H1 (cell line): ENCODE measurements at regions not wholly inside any gene's neighbourhood (a gene's known extent, or its start where the extent isn't known, plus 50 kb on each side); places are given as distances from the start of the nearest gene placed in this dataset.

ENCODE experiments used
- CTCF ChIA-PET: fragments of 300-600 bp; sonication (Branson Sonifier 250); formaldehyde crosslinking; loops from one replicate; lab custom pipeline; 2021; ENCODE audit not compliant: partially characterized antibody; lab: Charles Lee
- POLR2A ChIA-PET: fragments of 300-600 bp; sonication (Branson Sonifier 250); formaldehyde crosslinking; loops from one replicate; lab custom pipeline; 2021; ENCODE audit warnings: inconsistent platforms; ENCODE audit not compliant: partially characterized antibody; lab: Charles Lee
- DNase-seq, 2 experiments: peaks; one replicate each; pipeline versions ENCODE4 v3.0.0 to v3.0.0-alpha.2; 2010 to 2022; ENCODE audit warnings: low spot score in 2 of 2, low read depth in 1 of 2, mixed read lengths in 1 of 2
- FAIRE-seq: peaks from 2 replicates; lab custom pipeline; 2011; peaks lifted over from hg19 to GRCh38; lab: Jason Lieb, UNC
- H2AFZ ChIP-seq: 2 replicates; pipeline ENCODE4 v1.8.1; 2012; ENCODE audit warnings: low read length, inconsistent platforms
- H2AK5ac ChIP-seq: 2 replicates; pipeline ENCODE4 v1.6.1; 2013; ENCODE audit warnings: low read depth, low read length
- H2BK120ac ChIP-seq: replicated peaks from 2 replicates; pipeline ENCODE3; 2013; ENCODE audit warnings: low read depth, low read length, inconsistent platforms
- H2BK12ac ChIP-seq: 2 replicates; pipeline ENCODE4 v1.6.1; 2013; ENCODE audit warnings: low read depth, low read length
- H2BK15ac ChIP-seq: 2 replicates; pipeline ENCODE4 v1.6.1; 2013; ENCODE audit warnings: low read length
- H2BK20ac ChIP-seq: 2 replicates; pipeline ENCODE4 v1.6.1; 2013; ENCODE audit warnings: low read length
- H2BK5ac ChIP-seq: 2 replicates; pipeline ENCODE4 v1.6.1; 2013; ENCODE audit warnings: low read depth, low read length
- H3K14ac ChIP-seq: 2 replicates; pipeline ENCODE4 v1.6.1; 2013; ENCODE audit warnings: inconsistent platforms; ENCODE audit not compliant: insufficient read length
- H3K18ac ChIP-seq: 2 replicates; pipeline ENCODE4 v1.6.1; 2013; ENCODE audit warnings: low read length; ENCODE audit errors: extremely low read depth
- H3K23ac ChIP-seq: 2 replicates; pipeline ENCODE4 v1.6.1; 2013; ENCODE audit warnings: inconsistent platforms; ENCODE audit not compliant: insufficient read length
- H3K23me2 ChIP-seq: 2 replicates; pipeline ENCODE4 v1.6.1; 2013; ENCODE audit warnings: low read depth, low read length
- H3K27ac ChIP-seq: 2 replicates; pipeline ENCODE4 v1.6.1; 2011; ENCODE audit warnings: low read depth, low read length, inconsistent platforms
- H3K27me3 ChIP-seq, 4 experiments: replicated peaks in 1 of 4; 1 replicate in 1 of 4; 2 replicates in 3 of 4; pipeline versions ENCODE4 v1.6.1 to v1.8.1; 2011 to 2013; ENCODE audit warnings: low read length in 3 of 4, mild to moderate bottlenecking in 3 of 4, inconsistent platforms in 2 of 4, mixed read lengths in 2 of 4, moderate library complexity in 1 of 4; ENCODE audit not compliant: control insufficient read depth in 3 of 4, insufficient read depth in 3 of 4; ENCODE audit errors: extremely low read depth in 1 of 4
- H3K36me3 ChIP-seq, 4 experiments: 2 replicates each; pipeline versions ENCODE4 v1.6.1 to v1.8.1; 2011 to 2013; ENCODE audit warnings: mild to moderate bottlenecking in 4 of 4, low read length in 3 of 4, moderate library complexity in 2 of 4, control low read depth in 1 of 4, inconsistent platforms in 1 of 4; ENCODE audit not compliant: insufficient read depth in 4 of 4, control insufficient read depth in 2 of 4
- H3K4ac ChIP-seq: replicated peaks from 2 replicates; pipeline ENCODE3; 2013; ENCODE audit warnings: low read length, low read depth, mixed read lengths, inconsistent platforms; ENCODE audit not compliant: insufficient read length
- H3K4me1 ChIP-seq, 4 experiments: replicated peaks in 1 of 4; 1 replicate in 1 of 4; 2 replicates in 3 of 4; pipeline versions ENCODE4 v1.6.1 to v1.8.1; 2011 to 2013; ENCODE audit warnings: low read length in 3 of 4, inconsistent platforms in 2 of 4, mixed read lengths in 1 of 4; ENCODE audit not compliant: insufficient read depth in 4 of 4, control insufficient read depth in 3 of 4
- H3K4me2 ChIP-seq, 2 experiments: 2 replicates each; pipeline versions ENCODE4 v1.6.1 to v1.8.1; 2011 to 2013; ENCODE audit warnings: low read depth in 2 of 2, low read length in 2 of 2, control low read depth in 1 of 2, inconsistent platforms in 1 of 2, mild to moderate bottlenecking in 1 of 2; ENCODE audit not compliant: insufficient read depth in 1 of 2
- H3K4me3 ChIP-seq, 4 experiments: fragments of 200-600, 300-600 bp in 1 of 4; sonication (generic), shearing (Covaris generic), sonication (Bioruptor Twin) in 1 of 4; 2 replicates each; pipeline versions ENCODE4 v1.5.1 to v1.8.1; 2011 to 2016; ENCODE audit warnings: low read length in 4 of 4, low read depth in 3 of 4, control low read depth in 2 of 4, inconsistent platforms in 2 of 4, mild to moderate bottlenecking in 2 of 4, mixed read lengths in 1 of 4, moderate library complexity in 1 of 4; ENCODE audit not compliant: insufficient read depth in 2 of 4; ENCODE audit errors: extremely low read depth in 1 of 4
- H3K56ac ChIP-seq: replicated peaks from 2 replicates; pipeline ENCODE3; 2013; ENCODE audit warnings: low read depth, mild to moderate bottlenecking, mixed read lengths, low read length, inconsistent platforms; ENCODE audit not compliant: insufficient read length
- H3K79me1 ChIP-seq: 2 replicates; pipeline ENCODE4 v1.6.1; 2013; ENCODE audit warnings: low read depth, low read length, control low read depth
- H3K79me2 ChIP-seq, 2 experiments: 2 replicates each; pipeline versions ENCODE4 v1.6.1 to v1.8.1; 2012 to 2013; ENCODE audit warnings: low read length in 2 of 2, mild to moderate bottlenecking in 2 of 2, inconsistent platforms in 1 of 2; ENCODE audit not compliant: insufficient read depth in 2 of 2, control insufficient read depth in 1 of 2
- H3K9ac ChIP-seq, 4 experiments: replicated peaks in 1 of 4; 1 replicate in 1 of 4; 2 replicates in 3 of 4; pipeline versions ENCODE4 v1.6.1 to v1.8.1; 2011 to 2013; ENCODE audit warnings: low read depth in 3 of 4, low read length in 3 of 4, control low read depth in 2 of 4, mild to moderate bottlenecking in 2 of 4, moderate library complexity in 2 of 4, inconsistent platforms in 1 of 4; ENCODE audit errors: extremely low read depth in 1 of 4
- H3K9me3 ChIP-seq, 2 experiments: 2 replicates each; pipeline versions ENCODE4 v1.6.1 to v1.8.1; 2012 to 2013; ENCODE audit warnings: mild to moderate bottlenecking in 2 of 2, moderate library complexity in 2 of 2, control low read depth in 1 of 2, inconsistent platforms in 1 of 2, low read depth in 1 of 2, low read length in 1 of 2, mixed read lengths in 1 of 2; ENCODE audit not compliant: insufficient read depth in 2 of 2
- H4K20me1 ChIP-seq, 2 experiments: replicated peaks in 1 of 2; 2 replicates each; pipeline versions ENCODE3 to v1.8.1; 2011 to 2013; ENCODE audit warnings: inconsistent platforms in 2 of 2, low read length in 2 of 2, mild to moderate bottlenecking in 1 of 2; ENCODE audit not compliant: insufficient read depth in 2 of 2, control insufficient read depth in 1 of 2
- H4K5ac ChIP-seq: 2 replicates; pipeline ENCODE4 v1.6.1; 2013; ENCODE audit warnings: low read length, low read depth, mixed read lengths, inconsistent platforms; ENCODE audit not compliant: insufficient read length
- H4K8ac ChIP-seq: 2 replicates; pipeline ENCODE4 v1.8.0; 2013; ENCODE audit warnings: mild to moderate bottlenecking, moderate library complexity, low read length, inconsistent platforms; ENCODE audit not compliant: insufficient read depth; ENCODE audit errors: extremely low read depth
- H4K91ac ChIP-seq: replicated peaks from 2 replicates; pipeline ENCODE3; 2013; ENCODE audit warnings: low read length, mixed read lengths, inconsistent platforms; ENCODE audit not compliant: insufficient read length
- ASH2L ChIP-seq: fragments of 200-600, 300-600 bp; sonication (generic); IDR thresholded peaks from one replicate; pipeline ENCODE4 v1.7.1; 2017; ENCODE audit warnings: low read length
- GABPA ChIP-seq: IDR thresholded peaks from 2 replicates; pipeline ENCODE4 v1.6.1; 2011; ENCODE audit warnings: mild to moderate bottlenecking, low read length, moderate library complexity, borderline replicate concordance; ENCODE audit not compliant: insufficient read depth
- GTF2F1 ChIP-seq: IDR thresholded peaks from 2 replicates; pipeline ENCODE4 v1.6.1; 2012; ENCODE audit warnings: low read depth, low read length, improper control_type of control experiment, borderline replicate concordance
- HDAC6 ChIP-seq: IDR thresholded peaks from one replicate; pipeline ENCODE4 v1.7.1; 2012; ENCODE audit warnings: low read depth, mild to moderate bottlenecking, inconsistent platforms, low read length, moderate library complexity
- NRF1 ChIP-seq: IDR thresholded peaks from 2 replicates; pipeline ENCODE4 v1.6.1; 2011; ENCODE audit warnings: mild to moderate bottlenecking, low read depth, low read length, improper control_type of control experiment
- PHF8 ChIP-seq: fragments of 200-600 bp; sonication (generic); conservative IDR thresholded peaks from 2 replicates; pipeline ENCODE4 v1.7.1; 2012; ENCODE audit warnings: low read depth, mild to moderate bottlenecking, inconsistent platforms, low read length, moderate library complexity
- POLR2A ChIP-seq, 2 experiments: IDR thresholded peaks; 1 replicate in 1 of 2; 2 replicates in 1 of 2; pipeline ENCODE4 v1.6.1; 2011; ENCODE audit warnings: low read depth in 2 of 2, low read length in 2 of 2, mild to moderate bottlenecking in 2 of 2; ENCODE audit errors: control extremely low read depth in 1 of 2
- POU5F1 ChIP-seq: IDR thresholded peaks from 2 replicates; pipeline ENCODE4 v1.6.1; 2011; ENCODE audit warnings: low read depth, mild to moderate bottlenecking, low read length, moderate library complexity
- RBBP5 ChIP-seq: IDR thresholded peaks from 2 replicates; pipeline ENCODE4 v1.7.1; 2012; ENCODE audit warnings: low read depth, mild to moderate bottlenecking, inconsistent platforms, low read length, moderate library complexity, borderline replicate concordance
- SIN3A ChIP-seq, 2 experiments: IDR thresholded peaks in 1 of 2; conservative IDR thresholded peaks in 1 of 2; 2 replicates each; pipeline ENCODE4 v1.6.1; 2011 to 2012; ENCODE audit warnings: low read length in 2 of 2, improper control_type of control experiment in 1 of 2, low read depth in 1 of 2, mild to moderate bottlenecking in 1 of 2
- SIRT6 ChIP-seq: IDR thresholded peaks from one replicate; pipeline ENCODE4 v1.7.1; 2012; ENCODE audit warnings: low read length, inconsistent platforms
- SP2 ChIP-seq: IDR thresholded peaks from 2 replicates; pipeline ENCODE4 v1.6.1; 2012; ENCODE audit warnings: mild to moderate bottlenecking, low read length, inconsistent platforms
- SUZ12 ChIP-seq: fragments of 200-600 bp; sonication (generic); IDR thresholded peaks from 2 replicates; pipeline ENCODE4 v1.6.1; 2012; ENCODE audit warnings: mild to moderate bottlenecking, inconsistent platforms, low read length, moderate library complexity, mixed read lengths
- ZNF274 ChIP-seq: IDR thresholded peaks from 2 replicates; pipeline ENCODE4 v1.7.0; 2012; ENCODE audit warnings: low read length, borderline replicate concordance; ENCODE audit errors: extremely low read depth
- WGBS, 2 experiments: shearing (Covaris generic) in 1 of 2; methylation state at CpG; one replicate each; pipeline versions ENCODE4 v1.1.6 to v1.1.7; 2013 to 2015; ENCODE audit warnings: low lambda C conversion rate in 2 of 2, mixed read lengths in 2 of 2, inconsistent platforms in 1 of 2, low coverage in 1 of 2, missing lambda C conversion rate in 1 of 2; ENCODE audit not compliant: insufficient replicate concordance in 2 of 2, insufficient coverage in 1 of 2, insufficient read length in 1 of 2; ENCODE audit errors: extremely low coverage in 1 of 2, missing lambda C conversion rate in 1 of 2; 5-methylcytosine and 5-hydroxymethylcytosine counted together

- no peaks in the 10 kb centered on the region for H3K27me3 ChIP-seq
- H2AK5ac ChIP-seq: no peak overlapping the region
- H3K9ac ChIP-seq: no peak overlapping the region
- H4K20me1 ChIP-seq: no peaks in the 10 kb centered on the region
- H3K36me3 ChIP-seq: no peaks in the 10 kb centered on the region
- no peaks in the 10 kb centered on the region for H3K9me3 ChIP-seq
- H3K79me1 ChIP-seq: no peaks in the 10 kb centered on the region
- H3K56ac ChIP-seq: no peak overlapping the region
- H2AFZ ChIP-seq: no peak overlapping the region
- H4K5ac ChIP-seq: no peak overlapping the region
- H2BK20ac ChIP-seq: no peak overlapping the region
- no peak overlapping the region for H2BK12ac ChIP-seq
- no peak overlapping the region for H3K23ac ChIP-seq
- H3K18ac ChIP-seq: no peak overlapping the region
- no peak overlapping the region for H2BK120ac ChIP-seq
- H3K27ac ChIP-seq: no peak overlapping the region
- no peak overlapping the region for H2BK5ac ChIP-seq
- no peak overlapping the region for H3K4me3 ChIP-seq
- FAIRE-seq: peak; percentile 19
- peak overlapping the region; percentile 27 to 32 for H3K4me2 ChIP-seq
- ChIA-PET CTCF (interaction anchor here (1.1 to 1.7 kb wide), 3 partner anchors 9 to 69 kb away, joined by 4 to 6 read pairs (median 5); no protein-coding TSS in a partner anchor), POLR2A (interaction anchor here (0.7 to 3.4 kb wide), 2 partner anchors 15 to 38 kb away, joined by 3 to 11 read pairs; no protein-coding TSS in a partner anchor)
- no peak overlapping the region for H2BK15ac ChIP-seq
- H4K91ac ChIP-seq: no peak overlapping the region
- H3K4me1 ChIP-seq: peaks cover 0 to 12% (median 0%) of the 10 kb centered on the region in 4 experiments; a peak in 1 of 7 replicates
- DNase-seq: no peak
- H4K8ac ChIP-seq: no peak overlapping the region
- H3K14ac ChIP-seq: no peak overlapping the region
- H3K23me2 ChIP-seq: no peaks in the 10 kb centered on the region
- WGBS, 2 experiments: 25% methylated on average over 6 of the region's 6 CpGs; no CpG with 5 or more reads in 1 of the 2 experiments
- no peaks in the 10 kb centered on the region for H3K79me2 ChIP-seq
- H3K4ac ChIP-seq: no peak overlapping the region
- TF ChIP-seq GTF2F1 (no peak), RBBP5 (no peak), POU5F1 (no peak), HDAC6 (no peak), POLR2A (IDR thresholded peaks at IDR 0.05; ENCODE audit: control extremely low read depth in 1 of 2, low read depth in 2 of 2, low read length in 2 of 2) (no peak), PHF8 (no peak), GABPA (no peak), SP2 (no peak), SIRT6 (no peak), ASH2L (no peak), SIN3A (conservative IDR thresholded peaks at IDR 0.05 in 1 of 2, IDR thresholded peaks at IDR 0.05 in 1 of 2; ENCODE audit: low read depth in 1 of 2, low read length in 2 of 2) (no peak), NRF1 (no peak), ZNF274 (no peak), SUZ12 (no peak)
These were observed 242.8 kb upstream of the SP4 start for GRCh38 chr7:21184942-21185652.
